K562 (cell line): ENCODE measurements at regions not wholly inside any gene's neighbourhood (a gene's known extent, or its start where the extent isn't known, plus 50 kb on each side); places are given as distances from the start of the nearest gene placed in this dataset.

Experiments used
- ATF1 ChIP-seq, 2 experiments: fragments of 450-650 bp in 1 of 2; IDR thresholded peaks; 2 replicates each; pipeline ENCODE4 v1.6.1; 2016; ENCODE audit warnings: missing compliant biosample characterization in 1 of 2, missing genetic modification characterization in 1 of 2
- CCAR2 ChIP-seq: fragments of 200-400 bp; formaldehyde crosslinking; IDR thresholded peaks from 2 replicates; pipeline ENCODE4 v1.6.1; 2017; ENCODE audit warnings: mild to moderate bottlenecking, low read depth, low read length
- CTCF ChIP-seq, 3 experiments: IDR thresholded peaks in 2 of 3; conservative IDR thresholded peaks in 1 of 3; 2 replicates each; pipeline ENCODE4 v1.5.1; 2011 to 2012; ENCODE audit warnings: low read length in 3 of 3, mild to moderate bottlenecking in 3 of 3, control low read depth in 2 of 3, improper control_type of control experiment in 1 of 3, inconsistent platforms in 1 of 3, low read depth in 1 of 3, mixed read lengths in 1 of 3, moderate library complexity in 1 of 3; ENCODE audit not compliant: insufficient read depth in 2 of 3
- HIVEP1 ChIP-seq: fragments of 250-450 bp; sonication (Bioruptor Pico); IDR thresholded peaks from 2 replicates; pipeline ENCODE4 v1.4.0; 2020; ENCODE audit warnings: mild to moderate bottlenecking
- JUND ChIP-seq, 2 experiments: IDR thresholded peaks; 2 replicates in 1 of 2; 3 replicates in 1 of 2; pipeline ENCODE4 v1.6.1; 2011; ENCODE audit warnings: borderline replicate concordance in 2 of 2, low read depth in 2 of 2, low read length in 2 of 2, improper control_type of control experiment in 1 of 2, missing biosample characterization in 1 of 2, missing genetic modification characterization in 1 of 2, missing genetic modification reagents in 1 of 2
- NFATC3 ChIP-seq: fragments of 450-650 bp; IDR thresholded peaks from 2 replicates; pipeline ENCODE4 v1.6.1; 2017; ENCODE audit warnings: mild to moderate bottlenecking
- RBM25 ChIP-seq: fragments of 200-400 bp; formaldehyde crosslinking; IDR thresholded peaks from 2 replicates; pipeline ENCODE4 v1.6.1; 2018; ENCODE audit warnings: low read length, low read depth, moderate library complexity; ENCODE audit not compliant: severe bottlenecking
- STAT6 ChIP-seq: sonication (generic); formaldehyde crosslinking; IDR thresholded peaks from 2 replicates; pipeline ENCODE4 v1.8.1; 2023; ENCODE audit warnings: mild to moderate bottlenecking, missing genetic modification reagents
- ZFX ChIP-seq: sonication (generic); formaldehyde crosslinking; IDR thresholded peaks from 2 replicates; pipeline ENCODE4 v1.8.0; 2022; ENCODE audit warnings: mild to moderate bottlenecking, missing genetic modification reagents, moderate library complexity
- ZNF3 ChIP-seq: fragments of 250-450 bp; sonication (Bioruptor Pico); IDR thresholded peaks from 2 replicates; pipeline ENCODE4 v1.5.0; 2021; ENCODE audit warnings: mild to moderate bottlenecking, moderate library complexity
- TF ChIP-seq, protein P1 (sequence below): fragments of 450-650 bp; IDR thresholded peaks from 2 replicates; pipeline ENCODE4 v1.6.1; 2016; ENCODE audit warnings: low read depth
- TF ChIP-seq, protein P2 (sequence below): fragments of 450-650 bp; IDR thresholded peaks from 2 replicates; pipeline ENCODE4 v1.6.1; 2017; ENCODE audit warnings: mild to moderate bottlenecking, moderate library complexity

GRCh38 chr5:4674166-4674565, 466.0 kb upstream of the ADAMTS16 start (continued):
- TF ChIP-seq, protein P1, sequence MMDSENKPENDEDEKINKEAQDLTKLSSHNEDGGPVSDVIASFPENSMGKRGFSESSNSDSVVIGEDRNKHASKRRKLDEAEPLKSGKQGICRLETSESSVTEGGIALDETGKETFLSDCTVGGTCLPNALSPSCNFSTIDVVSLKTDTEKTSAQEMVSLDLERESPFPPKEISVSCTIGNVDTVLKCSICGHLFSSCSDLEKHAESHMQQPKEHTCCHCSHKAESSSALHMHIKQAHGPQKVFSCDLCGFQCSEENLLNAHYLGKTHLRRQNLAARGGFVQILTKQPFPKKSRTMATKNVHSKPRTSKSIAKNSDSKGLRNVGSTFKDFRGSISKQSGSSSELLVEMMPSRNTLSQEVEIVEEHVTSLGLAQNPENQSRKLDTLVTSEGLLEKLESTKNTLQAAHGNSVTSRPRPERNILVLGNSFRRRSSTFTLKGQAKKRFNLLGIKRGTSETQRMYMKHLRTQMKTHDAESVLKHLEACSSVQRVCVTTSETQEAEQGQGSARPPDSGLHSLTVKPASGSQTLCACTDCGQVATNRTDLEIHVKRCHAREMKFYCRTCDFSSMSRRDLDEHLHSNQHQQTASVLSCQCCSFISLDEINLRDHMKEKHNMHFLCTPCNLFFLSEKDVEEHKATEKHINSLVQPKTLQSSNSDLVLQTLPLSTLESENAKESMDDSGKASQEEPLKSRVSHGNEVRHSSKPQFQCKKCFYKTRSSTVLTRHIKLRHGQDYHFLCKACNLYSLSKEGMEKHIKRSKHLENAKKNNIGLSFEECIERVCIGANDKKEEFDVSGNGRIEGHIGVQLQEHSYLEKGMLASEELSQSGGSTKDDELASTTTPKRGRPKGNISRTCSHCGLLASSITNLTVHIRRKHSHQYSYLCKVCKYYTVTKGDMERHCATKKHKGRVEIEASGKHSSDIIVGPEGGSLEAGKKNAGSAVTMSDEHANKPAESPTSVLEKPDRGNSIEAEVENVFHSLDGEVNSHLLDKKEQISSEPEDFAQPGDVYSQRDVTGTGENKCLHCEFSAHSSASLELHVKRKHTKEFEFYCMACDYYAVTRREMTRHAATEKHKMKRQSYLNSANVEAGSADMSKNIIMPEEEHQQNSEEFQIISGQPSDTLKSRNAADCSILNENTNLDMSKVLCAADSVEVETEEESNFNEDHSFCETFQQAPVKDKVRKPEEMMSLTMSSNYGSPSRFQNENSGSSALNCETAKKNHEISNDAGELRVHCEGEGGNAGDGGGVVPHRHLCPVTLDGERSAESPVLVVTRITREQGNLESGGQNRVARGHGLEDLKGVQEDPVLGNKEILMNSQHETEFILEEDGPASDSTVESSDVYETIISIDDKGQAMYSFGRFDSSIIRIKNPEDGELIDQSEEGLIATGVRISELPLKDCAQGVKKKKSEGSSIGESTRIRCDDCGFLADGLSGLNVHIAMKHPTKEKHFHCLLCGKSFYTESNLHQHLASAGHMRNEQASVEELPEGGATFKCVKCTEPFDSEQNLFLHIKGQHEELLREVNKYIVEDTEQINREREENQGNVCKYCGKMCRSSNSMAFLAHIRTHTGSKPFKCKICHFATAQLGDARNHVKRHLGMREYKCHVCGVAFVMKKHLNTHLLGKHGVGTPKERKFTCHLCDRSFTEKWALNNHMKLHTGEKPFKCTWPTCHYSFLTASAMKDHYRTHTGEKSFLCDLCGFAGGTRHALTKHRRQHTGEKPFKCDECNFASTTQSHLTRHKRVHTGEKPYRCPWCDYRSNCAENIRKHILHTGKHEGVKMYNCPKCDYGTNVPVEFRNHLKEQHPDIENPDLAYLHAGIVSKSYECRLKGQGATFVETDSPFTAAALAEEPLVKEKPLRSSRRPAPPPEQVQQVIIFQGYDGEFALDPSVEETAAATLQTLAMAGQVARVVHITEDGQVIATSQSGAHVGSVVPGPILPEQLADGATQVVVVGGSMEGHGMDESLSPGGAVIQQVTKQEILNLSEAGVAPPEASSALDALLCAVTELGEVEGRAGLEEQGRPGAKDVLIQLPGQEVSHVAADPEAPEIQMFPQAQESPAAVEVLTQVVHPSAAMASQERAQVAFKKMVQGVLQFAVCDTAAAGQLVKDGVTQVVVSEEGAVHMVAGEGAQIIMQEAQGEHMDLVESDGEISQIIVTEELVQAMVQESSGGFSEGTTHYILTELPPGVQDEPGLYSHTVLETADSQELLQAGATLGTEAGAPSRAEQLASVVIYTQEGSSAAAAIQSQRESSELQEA = no peak
- TF ChIP-seq ZFX (no peak), CCAR2 (no peak), HIVEP1 (CRISPR knock-in tag) (no peak), NFATC3 (no peak), RBM25 (no peak), ZNF3 (no peak), STAT6 (CRISPR knock-in tag) (no peak), CTCF (IDR thresholded peaks at IDR 0.05 in 2 of 3, conservative IDR thresholded peaks at IDR 0.05 in 1 of 3; ENCODE audit: insufficient read depth in 2 of 3, low read depth in 1 of 3, low read length in 3 of 3) (no peak), JUND (IDR thresholded peaks at IDR 0.05; ENCODE audit: borderline replicate concordance, low read depth, low read length) (no peak), JUND (tag; IDR thresholded peaks at IDR 0.05; ENCODE audit: borderline replicate concordance, low read depth, low read length) (no peak), ATF1 (CRISPR knock-in tag; IDR thresholded peaks at IDR 0.05) (no peak), ATF1 (tag; IDR thresholded peaks at IDR 0.05) (no peak)
- TF ChIP-seq, protein P2, sequence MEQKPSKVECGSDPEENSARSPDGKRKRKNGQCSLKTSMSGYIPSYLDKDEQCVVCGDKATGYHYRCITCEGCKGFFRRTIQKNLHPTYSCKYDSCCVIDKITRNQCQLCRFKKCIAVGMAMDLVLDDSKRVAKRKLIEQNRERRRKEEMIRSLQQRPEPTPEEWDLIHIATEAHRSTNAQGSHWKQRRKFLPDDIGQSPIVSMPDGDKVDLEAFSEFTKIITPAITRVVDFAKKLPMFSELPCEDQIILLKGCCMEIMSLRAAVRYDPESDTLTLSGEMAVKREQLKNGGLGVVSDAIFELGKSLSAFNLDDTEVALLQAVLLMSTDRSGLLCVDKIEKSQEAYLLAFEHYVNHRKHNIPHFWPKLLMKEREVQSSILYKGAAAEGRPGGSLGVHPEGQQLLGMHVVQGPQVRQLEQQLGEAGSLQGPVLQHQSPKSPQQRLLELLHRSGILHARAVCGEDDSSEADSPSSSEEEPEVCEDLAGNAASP = no peak
- TF ChIP-seq, all 486 proteins: peak for 0
